ENCODE measurements at regions not wholly inside any gene's neighbourhood (a gene's known extent, or its start where the extent isn't known, plus 50 kb on each side); places are given as distances from the start of the nearest gene placed in this dataset.

GRCh38 chr5:63049935-63050334 lies 471.3 kb downstream of the LRRC70 start:
- TF ChIP-seq CTCF (IDR thresholded peaks at IDR 0.05; ENCODE audit: control extremely low read depth in 1 of 3, insufficient read depth in 1 of 3, low read depth in 1 of 3, low read length in 3 of 3) (no peak), USF2 (IDR thresholded peaks at IDR 0.05; ENCODE audit: low read length) (no peak), TBP (IDR thresholded peaks at IDR 0.05; ENCODE audit: low read depth, low read length) (no peak), KDM5A (IDR thresholded peaks at IDR 0.05; ENCODE audit: low read length) (no peak), TCF12 (IDR thresholded peaks at IDR 0.05; ENCODE audit: low read depth, low read length) (no peak), TAF1 (IDR thresholded peaks at IDR 0.05; ENCODE audit: low read depth, low read length) (no peak), GTF2F1 (IDR thresholded peaks at IDR 0.05; ENCODE audit: borderline replicate concordance, low read depth, low read length) (no peak)

Data from H1 (cell line).